ENCODE measurements at regions not wholly inside any gene's neighbourhood (a gene's known extent, or its start where the extent isn't known, plus 50 kb on each side); places are given as distances from the start of the nearest gene placed in this dataset.

DNA sequence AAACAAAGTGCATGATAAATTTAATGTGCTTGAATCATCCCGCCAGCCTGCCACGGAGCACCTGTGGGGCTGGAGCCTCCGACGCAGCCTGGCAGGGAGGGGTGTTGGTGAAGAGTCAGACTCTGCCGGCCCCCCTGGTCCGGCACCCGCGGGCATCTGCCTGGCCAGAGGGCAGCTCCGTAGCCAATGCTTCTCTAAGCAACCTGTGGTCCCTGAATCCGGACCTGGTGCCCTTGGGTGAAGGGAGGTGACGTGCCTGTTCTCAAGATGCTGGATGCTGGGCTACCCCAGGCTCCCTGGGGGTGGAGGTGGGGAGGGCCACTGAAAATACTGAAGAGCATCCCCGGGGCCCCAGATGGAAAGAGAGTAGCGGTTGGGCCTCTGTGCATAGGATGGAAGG lies 158.6 kb upstream of the C14orf180 start:
- TF ChIP-seq ZNF24 (tag by site-specific recombination; IDR thresholded peaks at IDR 0.05) (no peak), ZXDB (tag by site-specific recombination; IDR thresholded peaks at IDR 0.05) (no peak), HOXD13 (CRISPR knock-in tag; IDR thresholded peaks at IDR 0.05; ENCODE audit: borderline replicate concordance) (no peak), ZNF76 (tag by site-specific recombination; IDR thresholded peaks at IDR 0.05; ENCODE audit: borderline replicate concordance, low read depth) (no peak), HOXA7 (CRISPR knock-in tag; IDR thresholded peaks at IDR 0.05; ENCODE audit: borderline replicate concordance) (no peak), ZNF777 (tag by site-specific recombination; IDR thresholded peaks at IDR 0.05; ENCODE audit: borderline replicate concordance) (no peak), BCL11B (tag by site-specific recombination; IDR thresholded peaks at IDR 0.05; ENCODE audit: low read depth) (no peak), ZNF747 (tag by site-specific recombination; IDR thresholded peaks at IDR 0.05) (no peak), ZNF274 (IDR thresholded peaks at IDR 0.05; ENCODE audit: low read length) (no peak), ZNF274 (tag by site-specific recombination; IDR thresholded peaks at IDR 0.05; ENCODE audit: borderline replicate concordance) (no peak)
- TF ChIP-seq, protein P1, sequence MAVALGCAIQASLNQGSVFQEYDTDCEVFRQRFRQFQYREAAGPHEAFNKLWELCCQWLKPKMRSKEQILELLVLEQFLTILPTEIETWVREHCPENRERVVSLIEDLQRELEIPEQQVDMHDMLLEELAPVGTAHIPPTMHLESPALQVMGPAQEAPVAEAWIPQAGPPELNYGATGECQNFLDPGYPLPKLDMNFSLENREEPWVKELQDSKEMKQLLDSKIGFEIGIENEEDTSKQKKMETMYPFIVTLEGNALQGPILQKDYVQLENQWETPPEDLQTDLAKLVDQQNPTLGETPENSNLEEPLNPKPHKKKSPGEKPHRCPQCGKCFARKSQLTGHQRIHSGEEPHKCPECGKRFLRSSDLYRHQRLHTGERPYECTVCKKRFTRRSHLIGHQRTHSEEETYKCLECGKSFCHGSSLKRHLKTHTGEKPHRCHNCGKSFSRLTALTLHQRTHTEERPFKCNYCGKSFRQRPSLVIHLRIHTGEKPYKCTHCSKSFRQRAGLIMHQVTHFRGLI (tag by site-specific recombination; IDR thresholded peaks at IDR 0.05), result no peak
- TF ChIP-seq, protein P2, sequence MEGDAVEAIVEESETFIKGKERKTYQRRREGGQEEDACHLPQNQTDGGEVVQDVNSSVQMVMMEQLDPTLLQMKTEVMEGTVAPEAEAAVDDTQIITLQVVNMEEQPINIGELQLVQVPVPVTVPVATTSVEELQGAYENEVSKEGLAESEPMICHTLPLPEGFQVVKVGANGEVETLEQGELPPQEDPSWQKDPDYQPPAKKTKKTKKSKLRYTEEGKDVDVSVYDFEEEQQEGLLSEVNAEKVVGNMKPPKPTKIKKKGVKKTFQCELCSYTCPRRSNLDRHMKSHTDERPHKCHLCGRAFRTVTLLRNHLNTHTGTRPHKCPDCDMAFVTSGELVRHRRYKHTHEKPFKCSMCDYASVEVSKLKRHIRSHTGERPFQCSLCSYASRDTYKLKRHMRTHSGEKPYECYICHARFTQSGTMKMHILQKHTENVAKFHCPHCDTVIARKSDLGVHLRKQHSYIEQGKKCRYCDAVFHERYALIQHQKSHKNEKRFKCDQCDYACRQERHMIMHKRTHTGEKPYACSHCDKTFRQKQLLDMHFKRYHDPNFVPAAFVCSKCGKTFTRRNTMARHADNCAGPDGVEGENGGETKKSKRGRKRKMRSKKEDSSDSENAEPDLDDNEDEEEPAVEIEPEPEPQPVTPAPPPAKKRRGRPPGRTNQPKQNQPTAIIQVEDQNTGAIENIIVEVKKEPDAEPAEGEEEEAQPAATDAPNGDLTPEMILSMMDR (tag by site-specific recombination; IDR thresholded peaks at IDR 0.05), result no peak
- TF ChIP-seq, protein P3, sequence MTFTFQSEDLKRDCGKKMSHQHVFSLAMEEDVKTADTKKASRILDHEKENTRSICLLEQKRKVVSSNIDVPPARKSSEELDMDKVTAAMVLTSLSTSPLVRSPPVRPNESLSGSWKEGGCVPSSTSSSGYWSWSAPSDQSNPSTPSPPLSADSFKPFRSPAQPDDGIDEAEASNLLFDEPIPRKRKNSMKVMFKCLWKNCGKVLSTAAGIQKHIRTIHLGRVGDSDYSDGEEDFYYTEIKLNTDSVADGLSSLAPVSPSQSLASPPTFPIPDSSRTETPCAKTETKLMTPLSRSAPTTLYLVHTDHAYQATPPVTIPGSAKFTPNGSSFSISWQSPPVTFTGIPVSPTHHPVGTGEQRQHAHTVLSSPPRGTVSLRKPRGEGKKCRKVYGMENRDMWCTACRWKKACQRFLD (tag by site-specific recombination; IDR thresholded peaks at IDR 0.05), result no peak

All from HEK293 (cell line).